Stimulated activated naive CD8-positive, alpha-beta T cell treated with anti-CD3 and anti-CD28 coated beads, Interleukin-15, Interleukin-2, amounts not matched to agents 100 ng/mL and 50 ng/mL, for 24 hours (primary cell): ENCODE measurements at regions not wholly inside any gene's neighbourhood (a gene's known extent, or its start where the extent isn't known, plus 50 kb on each side); places are given as distances from the start of the nearest gene placed in this dataset.

Source experiments
- H3K27ac Mint-ChIP-seq: one replicate; pipeline ENCODE4 v1.8.0; 2021; ENCODE audit warnings: mild to moderate bottlenecking, mixed read lengths
- H3K27me3 Mint-ChIP-seq: one replicate; pipeline ENCODE4 v1.8.0; 2021; ENCODE audit warnings: mixed read lengths
- H3K36me3 Mint-ChIP-seq: one replicate; pipeline ENCODE4 v1.8.0; 2021; ENCODE audit warnings: low read depth, mixed read lengths
- H3K4me1 Mint-ChIP-seq: one replicate; pipeline ENCODE4 v1.8.0; 2021; ENCODE audit warnings: low read depth, mixed read lengths
- H3K4me3 Mint-ChIP-seq: one replicate; pipeline ENCODE4 v1.8.0; 2021; ENCODE audit warnings: mild to moderate bottlenecking, mixed read lengths
- H3K9me3 Mint-ChIP-seq: one replicate; pipeline ENCODE4 v1.8.0; 2021; ENCODE audit warnings: mixed read lengths

- Mint-ChIP-seq H3K4me1 (no peaks in the 10 kb centered on the region), H3K27me3 (peaks cover 7% of the 10 kb centered on the region), H3K4me3 (no peak overlapping the region), H3K9me3 (no peaks in the 10 kb centered on the region), H3K36me3 (no peaks in the 10 kb centered on the region), H3K27ac (no peak overlapping the region)
Measured at GRCh38 chr4:129323658-129324057, 227.7 kb downstream of the C4orf33 start.

DNA sequence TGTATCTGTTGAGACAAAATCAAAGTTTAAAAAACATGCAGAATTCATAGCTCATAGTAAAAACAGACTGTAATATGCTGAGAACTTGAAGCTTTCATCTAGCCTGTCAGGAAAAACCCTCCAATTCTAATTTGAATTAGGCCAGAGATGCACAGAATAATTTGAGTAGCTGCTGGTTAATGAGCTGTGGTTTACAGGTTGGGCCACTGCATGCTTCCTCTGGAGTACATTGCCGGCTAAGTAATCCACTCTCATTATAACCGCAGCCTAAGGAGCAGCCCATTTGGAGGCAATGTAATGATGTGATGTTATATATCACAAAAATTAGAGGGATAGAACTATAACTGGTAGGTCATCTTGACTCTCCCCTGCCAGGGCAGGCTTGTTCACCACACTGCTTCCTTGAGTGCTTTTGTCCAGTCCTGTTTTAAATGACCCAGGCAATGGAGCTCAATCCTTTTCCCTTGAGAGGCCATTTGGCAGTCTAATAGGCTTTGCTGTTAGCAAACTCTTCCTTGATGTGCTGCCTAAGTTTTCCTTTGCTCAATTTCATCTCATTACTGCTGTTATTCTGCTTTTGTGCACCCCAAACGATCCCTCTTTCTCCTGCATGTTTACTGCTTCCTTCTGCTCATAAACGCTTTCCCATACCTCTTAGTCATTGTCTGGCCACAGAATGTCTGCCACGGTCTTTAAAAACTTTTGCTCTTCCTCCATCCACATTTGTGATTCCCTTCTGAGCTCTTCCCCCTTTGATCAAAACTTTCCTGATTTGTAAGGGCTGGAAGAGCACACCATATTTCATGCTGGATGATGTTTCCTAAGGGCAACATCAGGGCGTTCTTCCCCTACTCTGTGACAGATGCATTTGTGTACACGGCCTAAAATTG, 230.9 kb downstream of the C4orf33 start:
- H3K4me1 Mint-ChIP-seq, result no peaks in the 10 kb centered on the region
- H3K27me3 Mint-ChIP-seq, result no peaks in the 10 kb centered on the region
- H3K36me3 Mint-ChIP-seq, result no peaks in the 10 kb centered on the region
- no peak overlapping the region for H3K4me3 Mint-ChIP-seq
- no peak overlapping the region for H3K27ac Mint-ChIP-seq
- no peaks in the 10 kb centered on the region for H3K9me3 Mint-ChIP-seq

DNA sequence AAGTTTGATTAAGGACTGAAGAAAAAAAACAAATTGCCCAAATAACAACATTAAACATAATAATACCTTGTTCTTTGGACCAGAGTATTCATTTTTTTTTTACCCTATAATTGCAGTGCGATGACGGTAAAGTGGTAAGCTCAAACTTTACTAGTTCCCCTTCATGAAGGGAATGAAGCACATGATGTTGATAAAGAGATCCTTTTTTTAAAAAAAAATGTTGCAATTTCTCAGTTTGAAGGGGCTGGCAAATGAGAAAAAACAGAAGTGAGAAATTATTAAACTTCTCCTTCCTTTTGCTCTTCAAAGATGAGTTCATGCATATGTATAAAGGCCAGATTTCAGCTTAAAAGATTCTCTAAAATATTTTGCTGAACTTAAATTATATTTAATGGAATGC, 231.7 kb downstream of the C4orf33 start:
- no peaks in the 10 kb centered on the region for H3K27me3 Mint-ChIP-seq
- no peaks in the 10 kb centered on the region for H3K4me1 Mint-ChIP-seq
- H3K9me3 Mint-ChIP-seq, result no peaks in the 10 kb centered on the region
- no peak overlapping the region for H3K4me3 Mint-ChIP-seq
- no peak overlapping the region for H3K27ac Mint-ChIP-seq
- H3K36me3 Mint-ChIP-seq, result no peaks in the 10 kb centered on the region

DNA sequence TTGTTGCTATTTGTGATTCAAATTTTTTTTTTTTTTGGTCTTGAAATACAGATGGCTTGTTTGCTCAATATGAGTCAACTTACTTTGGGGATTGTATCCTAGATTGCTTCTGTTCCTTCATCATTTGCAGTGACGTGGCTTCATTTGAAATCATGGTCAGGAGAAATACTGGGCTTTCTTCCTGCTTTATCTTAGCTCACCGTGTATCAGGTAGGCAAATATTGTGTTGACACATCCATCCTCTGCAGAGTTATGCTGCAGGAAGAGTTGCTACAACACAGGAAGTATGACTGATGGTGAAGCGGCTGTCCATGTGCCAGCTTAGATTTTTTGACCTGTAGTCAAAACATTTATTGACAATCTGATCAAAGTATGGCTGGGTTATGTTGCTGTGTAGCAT, 232.2 kb downstream of the C4orf33 start:
- Mint-ChIP-seq H3K36me3 (no peaks in the 10 kb centered on the region), H3K27ac (no peak overlapping the region), H3K27me3 (no peaks in the 10 kb centered on the region), H3K4me1 (no peaks in the 10 kb centered on the region), H3K4me3 (no peak overlapping the region), H3K9me3 (no peaks in the 10 kb centered on the region)

- Mint-ChIP-seq H3K27me3 (peaks cover 11% of the 10 kb centered on the region), H3K9me3 (no peaks in the 10 kb centered on the region), H3K27ac (no peak overlapping the region), H3K4me3 (no peak overlapping the region), H3K36me3 (no peaks in the 10 kb centered on the region), H3K4me1 (no peaks in the 10 kb centered on the region)
Measured at GRCh38 chr4:129334136-129334535, 238.2 kb downstream of the C4orf33 start.

DNA sequence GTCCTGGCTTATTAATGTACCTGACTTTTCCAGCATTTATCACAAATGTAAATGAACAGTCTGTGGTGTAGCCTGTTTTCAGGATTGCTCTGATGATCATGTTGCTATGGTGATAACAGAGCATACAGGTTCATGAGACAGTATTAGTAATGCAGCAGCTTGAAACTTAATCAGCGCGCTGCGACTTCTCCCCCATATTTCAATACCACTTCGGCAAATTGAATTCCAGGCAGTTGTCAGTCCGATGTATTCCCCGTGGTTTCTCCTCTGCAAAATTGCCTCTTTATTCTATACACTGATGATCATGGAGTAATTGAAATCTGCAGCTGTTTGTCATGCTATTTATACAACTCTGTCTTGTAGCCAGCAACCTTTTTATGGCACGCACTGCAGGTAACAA, 239.3 kb downstream of the C4orf33 start:
- H3K4me1 Mint-ChIP-seq, result no peaks in the 10 kb centered on the region
- H3K27ac Mint-ChIP-seq, result no peak overlapping the region
- H3K4me3 Mint-ChIP-seq, result no peak overlapping the region
- no peaks in the 10 kb centered on the region for H3K36me3 Mint-ChIP-seq
- no peaks in the 10 kb centered on the region for H3K9me3 Mint-ChIP-seq
- peaks cover 11% of the 10 kb centered on the region for H3K27me3 Mint-ChIP-seq

- no peaks in the 10 kb centered on the region for H3K36me3 Mint-ChIP-seq
- no peak overlapping the region for H3K27ac Mint-ChIP-seq
- H3K9me3 Mint-ChIP-seq, result no peaks in the 10 kb centered on the region
- no peaks in the 10 kb centered on the region for H3K4me1 Mint-ChIP-seq
- H3K4me3 Mint-ChIP-seq, result no peak overlapping the region
- H3K27me3 Mint-ChIP-seq, result peaks cover 11% of the 10 kb centered on the region
Measured at GRCh38 chr4:129335818-129336217, 239.9 kb downstream of the C4orf33 start.

- no peaks in the 10 kb centered on the region for H3K9me3 Mint-ChIP-seq
- peaks cover 14% of the 10 kb centered on the region for H3K27me3 Mint-ChIP-seq
- H3K4me1 Mint-ChIP-seq, result no peaks in the 10 kb centered on the region
- H3K4me3 Mint-ChIP-seq, result no peak overlapping the region
- H3K27ac Mint-ChIP-seq, result no peak overlapping the region
- H3K36me3 Mint-ChIP-seq, result no peaks in the 10 kb centered on the region
Measured at GRCh38 chr4:129336457-129337227, 240.7 kb downstream of the C4orf33 start.

DNA sequence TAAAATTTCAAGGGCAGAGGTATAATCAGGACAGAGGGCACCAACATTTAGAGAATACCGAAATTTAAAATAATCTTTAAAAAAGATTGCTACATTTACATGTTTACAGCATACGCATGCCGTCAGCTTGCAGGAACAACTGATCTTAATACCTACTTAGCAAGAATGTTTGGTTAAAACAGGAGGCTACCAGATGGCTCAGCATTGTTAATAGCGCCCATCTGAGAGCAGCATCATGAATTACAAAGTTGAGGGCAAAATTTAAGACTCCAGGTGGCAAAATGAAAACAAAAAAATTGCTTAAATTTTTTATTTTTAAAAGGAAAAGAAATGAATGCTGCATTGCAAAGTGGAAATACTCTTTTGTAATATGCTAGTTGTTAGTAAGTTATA, 241.3 kb downstream of the C4orf33 start:
- no peaks in the 10 kb centered on the region for H3K4me1 Mint-ChIP-seq
- peaks cover 14% of the 10 kb centered on the region for H3K27me3 Mint-ChIP-seq
- no peak overlapping the region for H3K27ac Mint-ChIP-seq
- H3K4me3 Mint-ChIP-seq, result no peak overlapping the region
- H3K36me3 Mint-ChIP-seq, result no peaks in the 10 kb centered on the region
- H3K9me3 Mint-ChIP-seq, result no peaks in the 10 kb centered on the region

DNA sequence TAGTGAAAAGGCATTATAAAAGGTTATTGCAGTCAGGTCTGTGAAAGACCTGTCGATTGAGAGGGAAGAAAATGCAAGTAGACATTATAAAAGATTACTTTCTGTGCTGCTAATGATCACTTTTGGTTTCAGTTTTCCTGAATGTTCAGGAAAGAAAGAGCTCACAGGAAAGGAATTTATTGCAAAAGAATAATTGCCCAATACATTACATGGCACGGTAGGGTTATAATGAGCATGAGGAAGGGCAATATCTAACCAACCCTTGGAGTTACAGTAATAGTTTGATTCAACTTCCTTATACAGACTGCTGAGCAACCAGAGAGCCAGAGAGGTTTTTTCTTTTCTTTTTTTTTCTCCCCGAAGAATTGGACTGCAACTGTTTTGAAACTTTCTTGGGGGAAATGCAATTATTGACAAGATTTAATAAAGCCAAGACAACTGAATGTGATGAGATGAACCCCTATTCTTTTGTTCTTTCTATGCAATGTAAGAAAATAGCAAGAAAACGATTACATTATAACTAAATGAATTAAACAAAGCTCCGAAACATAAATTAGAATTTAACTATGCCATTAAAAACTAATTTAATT, 247.0 kb downstream of the C4orf33 start:
- Mint-ChIP-seq H3K27ac (no peak overlapping the region), H3K9me3 (no peaks in the 10 kb centered on the region), H3K27me3 (peaks cover 14% of the 10 kb centered on the region), H3K4me1 (no peaks in the 10 kb centered on the region), H3K36me3 (no peaks in the 10 kb centered on the region), H3K4me3 (no peak overlapping the region)

DNA sequence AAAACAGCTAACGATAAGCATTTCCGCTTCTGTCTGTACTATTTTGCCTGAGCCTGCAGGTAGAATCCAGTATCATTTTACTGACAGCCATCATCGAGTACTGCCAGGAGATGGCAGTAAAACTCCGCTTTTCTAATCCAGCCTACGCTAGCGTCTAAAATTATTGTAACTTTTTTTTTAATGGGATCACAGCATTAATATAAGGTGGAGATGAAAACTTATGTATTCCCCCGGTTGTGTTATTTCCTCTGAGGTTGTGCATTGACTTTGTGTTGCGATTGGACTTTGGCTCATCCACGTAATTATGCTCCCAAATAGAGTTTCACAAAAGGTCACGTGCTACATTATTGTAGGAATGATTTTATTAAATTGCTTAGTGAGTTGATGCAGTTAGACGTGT, 248.1 kb downstream of the C4orf33 start:
- no peak overlapping the region for H3K4me3 Mint-ChIP-seq
- no peak overlapping the region for H3K27ac Mint-ChIP-seq
- H3K36me3 Mint-ChIP-seq, result no peaks in the 10 kb centered on the region
- H3K27me3 Mint-ChIP-seq, result peaks cover 3% of the 10 kb centered on the region
- H3K9me3 Mint-ChIP-seq, result no peaks in the 10 kb centered on the region
- H3K4me1 Mint-ChIP-seq, result no peaks in the 10 kb centered on the region

DNA sequence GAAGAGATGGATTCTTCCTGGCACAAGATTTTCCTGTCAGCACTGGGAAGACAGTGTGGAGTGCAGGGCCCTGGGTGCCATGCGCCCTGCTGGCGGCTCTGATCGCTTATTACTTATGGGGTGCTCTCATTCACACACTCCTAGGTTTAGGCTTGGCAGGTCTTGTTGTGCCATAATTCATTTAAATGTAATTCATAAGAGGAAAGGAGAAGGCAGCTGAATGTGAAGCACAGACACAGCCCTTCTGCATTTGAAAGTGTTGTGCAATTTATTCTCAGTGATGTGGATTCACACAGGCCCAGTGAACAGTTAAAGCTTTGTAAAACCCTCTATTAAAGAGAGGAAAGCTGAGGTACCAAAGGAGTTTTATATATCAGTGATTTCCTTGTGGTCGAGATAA, 249.7 kb downstream of the C4orf33 start:
- Mint-ChIP-seq H3K4me3 (no peak overlapping the region), H3K27me3 (peaks cover 7% of the 10 kb centered on the region), H3K27ac (no peak overlapping the region), H3K9me3 (no peaks in the 10 kb centered on the region), H3K36me3 (no peaks in the 10 kb centered on the region), H3K4me1 (no peaks in the 10 kb centered on the region)

DNA sequence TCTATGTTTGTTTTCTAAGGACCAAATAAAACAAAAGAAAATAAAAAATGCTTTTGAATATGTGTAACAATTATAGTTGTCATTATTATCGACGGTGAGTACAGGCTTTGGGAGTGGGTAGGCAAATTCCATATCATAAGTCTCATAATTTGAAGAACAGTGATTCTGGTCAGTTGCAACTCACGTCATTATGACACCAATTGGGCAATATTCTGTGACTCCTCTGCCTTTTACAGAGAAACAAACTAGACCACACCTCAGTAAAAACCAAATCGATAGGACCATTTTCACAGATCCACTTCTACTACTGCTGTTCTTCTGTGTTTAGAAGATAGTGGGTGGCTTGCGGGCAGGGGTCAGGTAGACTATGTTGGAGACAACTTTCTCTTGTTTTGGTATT, 250.1 kb downstream of the C4orf33 start:
- Mint-ChIP-seq H3K4me3 (no peak overlapping the region), H3K36me3 (no peaks in the 10 kb centered on the region), H3K27me3 (peaks cover 5% of the 10 kb centered on the region), H3K4me1 (no peaks in the 10 kb centered on the region), H3K9me3 (no peaks in the 10 kb centered on the region), H3K27ac (no peak overlapping the region)

DNA sequence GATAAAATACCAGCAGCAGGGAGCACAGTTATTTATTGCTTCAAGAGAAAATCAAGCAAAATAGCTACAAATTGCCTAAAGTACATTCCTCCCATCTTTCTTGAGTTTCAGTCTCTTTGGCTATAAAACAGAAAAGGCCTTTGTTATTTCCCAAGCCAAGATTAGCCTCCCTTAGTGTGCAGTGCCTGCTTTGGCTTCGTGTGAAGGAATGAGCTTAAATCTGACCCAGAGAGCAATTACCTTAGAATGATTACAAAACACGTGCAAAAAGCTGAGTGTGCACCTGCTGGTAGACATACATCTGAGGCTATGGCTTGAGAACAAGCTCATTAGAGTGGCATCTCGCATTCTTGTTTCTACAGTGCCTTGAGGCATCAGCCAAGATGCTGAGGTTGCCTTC, 250.8 kb downstream of the C4orf33 start:
- Mint-ChIP-seq H3K27me3 (peaks cover 4% of the 10 kb centered on the region), H3K9me3 (no peaks in the 10 kb centered on the region), H3K4me3 (no peak overlapping the region), H3K36me3 (no peaks in the 10 kb centered on the region), H3K4me1 (no peaks in the 10 kb centered on the region), H3K27ac (no peak overlapping the region)
